ENCODE measurements at regions not wholly inside any gene's neighbourhood (a gene's known extent, or its start where the extent isn't known, plus 50 kb on each side); places are given as distances from the start of the nearest gene placed in this dataset.

GRCh38 chr4:128349921-128350320, 62.3 kb upstream of the PGRMC2 start (continued):
- TF ChIP-seq, protein P1, sequence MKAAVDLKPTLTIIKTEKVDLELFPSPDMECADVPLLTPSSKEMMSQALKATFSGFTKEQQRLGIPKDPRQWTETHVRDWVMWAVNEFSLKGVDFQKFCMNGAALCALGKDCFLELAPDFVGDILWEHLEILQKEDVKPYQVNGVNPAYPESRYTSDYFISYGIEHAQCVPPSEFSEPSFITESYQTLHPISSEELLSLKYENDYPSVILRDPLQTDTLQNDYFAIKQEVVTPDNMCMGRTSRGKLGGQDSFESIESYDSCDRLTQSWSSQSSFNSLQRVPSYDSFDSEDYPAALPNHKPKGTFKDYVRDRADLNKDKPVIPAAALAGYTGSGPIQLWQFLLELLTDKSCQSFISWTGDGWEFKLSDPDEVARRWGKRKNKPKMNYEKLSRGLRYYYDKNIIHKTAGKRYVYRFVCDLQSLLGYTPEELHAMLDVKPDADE (CRISPR knock-in tag; IDR thresholded peaks at IDR 0.05), result no peak
- TF ChIP-seq AGO2 (optimal IDR thresholded peaks at IDR 0.05; ENCODE audit: low read depth, low read length), result no peak
- TF ChIP-seq ZNF329 (CRISPR knock-in tag; IDR thresholded peaks at IDR 0.05; ENCODE audit: low read depth), result no peak
- TF ChIP-seq TFE3 (CRISPR knock-in tag; IDR thresholded peaks at IDR 0.05), result peak; percentile 25; the same call in 1 of the 2 replicates
- TF ChIP-seq DNMT3B (CRISPR knock-in tag; conservative IDR thresholded peaks at IDR 0.05), result no peak
- no peak for TF ChIP-seq PAWR (CRISPR knock-in tag; IDR thresholded peaks at IDR 0.05; ENCODE audit: borderline replicate concordance)
- TF ChIP-seq, protein P2, sequence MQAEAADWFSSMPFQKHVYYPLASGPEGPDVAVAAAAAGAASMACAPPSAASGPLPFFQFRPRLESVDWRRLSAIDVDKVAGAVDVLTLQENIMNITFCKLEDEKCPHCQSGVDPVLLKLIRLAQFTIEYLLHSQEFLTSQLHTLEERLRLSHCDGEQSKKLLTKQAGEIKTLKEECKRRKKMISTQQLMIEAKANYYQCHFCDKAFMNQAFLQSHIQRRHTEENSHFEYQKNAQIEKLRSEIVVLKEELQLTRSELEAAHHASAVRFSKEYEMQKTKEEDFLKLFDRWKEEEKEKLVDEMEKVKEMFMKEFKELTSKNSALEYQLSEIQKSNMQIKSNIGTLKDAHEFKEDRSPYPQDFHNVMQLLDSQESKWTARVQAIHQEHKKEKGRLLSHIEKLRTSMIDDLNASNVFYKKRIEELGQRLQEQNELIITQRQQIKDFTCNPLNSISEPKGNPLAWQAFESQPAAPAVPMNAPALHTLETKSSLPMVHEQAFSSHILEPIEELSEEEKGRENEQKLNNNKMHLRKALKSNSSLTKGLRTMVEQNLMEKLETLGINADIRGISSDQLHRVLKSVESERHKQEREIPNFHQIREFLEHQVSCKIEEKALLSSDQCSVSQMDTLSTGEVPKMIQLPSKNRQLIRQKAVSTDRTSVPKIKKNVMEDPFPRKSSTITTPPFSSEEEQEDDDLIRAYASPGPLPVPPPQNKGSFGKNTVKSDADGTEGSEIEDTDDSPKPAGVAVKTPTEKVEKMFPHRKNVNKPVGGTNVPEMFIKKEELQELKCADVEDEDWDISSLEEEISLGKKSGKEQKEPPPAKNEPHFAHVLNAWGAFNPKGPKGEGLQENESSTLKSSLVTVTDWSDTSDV (CRISPR knock-in tag; IDR thresholded peaks at IDR 0.05), result no peak
- TF ChIP-seq, protein P3, sequence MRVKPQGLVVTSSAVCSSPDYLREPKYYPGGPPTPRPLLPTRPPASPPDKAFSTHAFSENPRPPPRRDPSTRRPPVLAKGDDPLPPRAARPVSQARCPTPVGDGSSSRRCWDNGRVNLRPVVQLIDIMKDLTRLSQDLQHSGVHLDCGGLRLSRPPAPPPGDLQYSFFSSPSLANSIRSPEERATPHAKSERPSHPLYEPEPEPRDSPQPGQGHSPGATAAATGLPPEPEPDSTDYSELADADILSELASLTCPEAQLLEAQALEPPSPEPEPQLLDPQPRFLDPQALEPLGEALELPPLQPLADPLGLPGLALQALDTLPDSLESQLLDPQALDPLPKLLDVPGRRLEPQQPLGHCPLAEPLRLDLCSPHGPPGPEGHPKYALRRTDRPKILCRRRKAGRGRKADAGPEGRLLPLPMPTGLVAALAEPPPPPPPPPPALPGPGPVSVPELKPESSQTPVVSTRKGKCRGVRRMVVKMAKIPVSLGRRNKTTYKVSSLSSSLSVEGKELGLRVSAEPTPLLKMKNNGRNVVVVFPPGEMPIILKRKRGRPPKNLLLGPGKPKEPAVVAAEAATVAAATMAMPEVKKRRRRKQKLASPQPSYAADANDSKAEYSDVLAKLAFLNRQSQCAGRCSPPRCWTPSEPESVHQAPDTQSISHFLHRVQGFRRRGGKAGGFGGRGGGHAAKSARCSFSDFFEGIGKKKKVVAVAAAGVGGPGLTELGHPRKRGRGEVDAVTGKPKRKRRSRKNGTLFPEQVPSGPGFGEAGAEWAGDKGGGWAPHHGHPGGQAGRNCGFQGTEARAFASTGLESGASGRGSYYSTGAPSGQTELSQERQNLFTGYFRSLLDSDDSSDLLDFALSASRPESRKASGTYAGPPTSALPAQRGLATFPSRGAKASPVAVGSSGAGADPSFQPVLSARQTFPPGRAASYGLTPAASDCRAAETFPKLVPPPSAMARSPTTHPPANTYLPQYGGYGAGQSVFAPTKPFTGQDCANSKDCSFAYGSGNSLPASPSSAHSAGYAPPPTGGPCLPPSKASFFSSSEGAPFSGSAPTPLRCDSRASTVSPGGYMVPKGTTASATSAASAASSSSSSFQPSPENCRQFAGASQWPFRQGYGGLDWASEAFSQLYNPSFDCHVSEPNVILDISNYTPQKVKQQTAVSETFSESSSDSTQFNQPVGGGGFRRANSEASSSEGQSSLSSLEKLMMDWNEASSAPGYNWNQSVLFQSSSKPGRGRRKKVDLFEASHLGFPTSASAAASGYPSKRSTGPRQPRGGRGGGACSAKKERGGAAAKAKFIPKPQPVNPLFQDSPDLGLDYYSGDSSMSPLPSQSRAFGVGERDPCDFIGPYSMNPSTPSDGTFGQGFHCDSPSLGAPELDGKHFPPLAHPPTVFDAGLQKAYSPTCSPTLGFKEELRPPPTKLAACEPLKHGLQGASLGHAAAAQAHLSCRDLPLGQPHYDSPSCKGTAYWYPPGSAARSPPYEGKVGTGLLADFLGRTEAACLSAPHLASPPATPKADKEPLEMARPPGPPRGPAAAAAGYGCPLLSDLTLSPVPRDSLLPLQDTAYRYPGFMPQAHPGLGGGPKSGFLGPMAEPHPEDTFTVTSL (CRISPR knock-in tag; IDR thresholded peaks at IDR 0.05; ENCODE audit: borderline replicate concordance), result peak; percentile 88; the same call in 1 of the 2 replicates
- TF ChIP-seq GTF3A (CRISPR knock-in tag; conservative IDR thresholded peaks at IDR 0.05), result no peak
- TF ChIP-seq ATF3 (CRISPR knock-in tag; IDR thresholded peaks at IDR 0.05), result peak; percentile 94
- TF ChIP-seq POGK (CRISPR knock-in tag; conservative IDR thresholded peaks at IDR 0.05), result 0 out of 2 replicates have a peak, but pooled peaks have one; percentile 24
- TF ChIP-seq RFX5 (IDR thresholded peaks at IDR 0.05; ENCODE audit: low read depth, low read length), result no peak
- no peak for TF ChIP-seq MATR3 (CRISPR knock-in tag; IDR thresholded peaks at IDR 0.05)
- TF ChIP-seq ZNF563 (CRISPR knock-in tag; IDR thresholded peaks at IDR 0.05), result no peak
- 0 out of 2 replicates have a peak, but pooled peaks have one; percentile 23 for TF ChIP-seq GFI1 (CRISPR knock-in tag; IDR thresholded peaks at IDR 0.05; ENCODE audit: borderline replicate concordance)
- no peak for TF ChIP-seq ZNF713 (CRISPR knock-in tag; IDR thresholded peaks at IDR 0.05)
- no peak for TF ChIP-seq ZNF44 (CRISPR knock-in tag; IDR thresholded peaks at IDR 0.05)

Measured in HepG2 (cell line).